Spleen (tissue), 11 donors: ENCODE measurements at regions not wholly inside any gene's neighbourhood (a gene's known extent, or its start where the extent isn't known, plus 50 kb on each side); places are given as distances from the start of the nearest gene placed in this dataset.

Experiments used
- DNase-seq: peaks from one replicate; pipeline ENCODE4 v3.0.0-alpha.2; 2020
- H3K27ac ChIP-seq, 8 donors: fragments of 200-600 bp; sonication (generic) in 7 of 8; 1 replicate in 4 of 8; 2 replicates in 4 of 8; pipeline versions ENCODE4 v1.5.0 to v1.8.0; 2016 to 2021; ENCODE audit warnings: inconsistent platforms in 4 of 8, mild to moderate bottlenecking in 4 of 8, moderate library complexity in 1 of 8
- H3K27me3 ChIP-seq, 7 donors: fragments of 200-600 bp; sonication (generic) in 6 of 7; replicated peaks in 1 of 7; 1 replicate in 4 of 7; 2 replicates in 3 of 7; pipeline versions ENCODE4 v1.5.0 to v1.8.0; 2016 to 2021; ENCODE audit warnings: inconsistent platforms in 3 of 7, mild to moderate bottlenecking in 1 of 7
- H3K36me3 ChIP-seq, 6 donors: fragments of 200-600 bp; sonication (generic) in 5 of 6; 1 replicate in 4 of 6; 2 replicates in 2 of 6; pipeline versions ENCODE4 v1.5.0 to v1.8.0; 2016 to 2021; ENCODE audit warnings: inconsistent platforms in 2 of 6
- H3K4me1 ChIP-seq, 6 donors: fragments of 200-600 bp; sonication (generic) in 5 of 6; 1 replicate in 3 of 6; 2 replicates in 3 of 6; pipeline versions ENCODE4 v1.5.0 to v1.8.0; 2016 to 2021; ENCODE audit warnings: inconsistent platforms in 3 of 6
- H3K4me3 ChIP-seq, 8 donors: fragments of 200-600 bp; sonication (generic) in 7 of 8; 1 replicate in 4 of 8; 2 replicates in 4 of 8; pipeline versions ENCODE4 v1.5.0 to v1.8.0; 2016 to 2021; ENCODE audit warnings: inconsistent platforms in 4 of 8, mild to moderate bottlenecking in 4 of 8, moderate library complexity in 2 of 8
- H3K9me3 ChIP-seq, 8 donors: fragments of 200-600 bp; sonication (generic) in 7 of 8; 1 replicate in 4 of 8; 2 replicates in 4 of 8; pipeline versions ENCODE4 v1.5.0 to v1.8.0; 2016 to 2021; ENCODE audit warnings: inconsistent platforms in 4 of 8
- CTCF ChIP-seq, 11 experiments: fragments of 200-600 bp in 7 of 11; fragments of 450-650 bp in 4 of 11; sonication (generic) in 4 of 11; IDR thresholded peaks in 8 of 11; conservative IDR thresholded peaks in 3 of 11; 1 replicate in 7 of 11; 2 replicates in 4 of 11; pipeline versions ENCODE4 v1.4.0 to v1.8.0; 2016 to 2021; ENCODE audit warnings: antibody characterized with exemption in 11 of 11, inconsistent platforms in 4 of 11, mild to moderate bottlenecking in 1 of 11
- POLR2A ChIP-seq, 3 donors: fragments of 450-650 bp; IDR thresholded peaks; one replicate each; pipeline ENCODE4 v1.5.1; 2017; ENCODE audit warnings: antibody characterized with exemption in 3 of 3, mild to moderate bottlenecking in 1 of 3
- POLR2AphosphoS5 ChIP-seq, 3 donors: sonication (generic); formaldehyde crosslinking; IDR thresholded peaks; one replicate each; pipeline ENCODE4 v1.5.1; 2017; ENCODE audit warnings: antibody characterized with exemption in 3 of 3
- WGBS, 5 donors: extraction: QIAGEN DNeasy Blood & Tissue Kit in 3 of 5; methylation state at CpG; one replicate each; pipeline versions ENCODE4 v1.1.5 to v1.1.7; 2013 to 2018; 5-methylcytosine and 5-hydroxymethylcytosine counted together
- intact Hi-C: fragments of 100-400 bp; cut with DNase I; formaldehyde crosslinking; loops from one replicate; pipeline ENCODE4 v1.15.0; 2023; ENCODE audit warnings: low total_unique reads
- donor health status: healthy with polysubstance abuse.
- donor health status: DM: no; HTN: no; CAD: no; lungs with moderate emphysema.
- donor health status: DM: no; HTN: no; CAD: no.
- donor health status: Bipolar disorder and iron deficiency.
- donor health status: healthy.
- donor health status: DM: no; HTN: no; CAD: no.
- donor health status: DM: yes; HTN: yes; CAD: no.

- Histone ChIP-seq H3K4me1 (no peaks in the 10 kb centered on the region), H3K4me3 (no peak overlapping the region), H3K36me3 (no peaks in the 10 kb centered on the region), H3K27me3 (no peaks in the 10 kb centered on the region), H3K27ac (no peak overlapping the region), H3K9me3 (no peaks in the 10 kb centered on the region)
- intact Hi-C loops, result no loop called here
- WGBS, 5 donors, result 82 to 93% (median 88%) methylated on average over 4 of the region's 4 CpGs
- no peak for DNase-seq
- no peak for TF ChIP-seq POLR2AphosphoS5 (IDR thresholded peaks at IDR 0.05)
Measured at GRCh38 chr14:87000081-87000480, 992.9 kb downstream of the GALC start.

- H3K27me3 ChIP-seq, result no peaks in the 10 kb centered on the region
- no peaks in the 10 kb centered on the region for H3K9me3 ChIP-seq
- no peaks in the 10 kb centered on the region for H3K4me1 ChIP-seq
- intact Hi-C loops, result no loop called here
- no peak overlapping the region for H3K4me3 ChIP-seq
- H3K36me3 ChIP-seq, result no peaks in the 10 kb centered on the region
- TF ChIP-seq CTCF (IDR thresholded peaks at IDR 0.05 in 8 of 11, conservative IDR thresholded peaks at IDR 0.05 in 3 of 11), result no peak
- no peak for DNase-seq
- H3K27ac ChIP-seq, result no peak overlapping the region
- 83 to 89% (median 89%) methylated on average over 3 of the region's 3 CpGs for WGBS, 5 donors
Measured at GRCh38 chr14:86999036-86999435, 993.9 kb downstream of the GALC start.

GRCh38 chr14:86997271-86997670 lies 995.7 kb downstream of the GALC start:
- no peaks in the 10 kb centered on the region for H3K36me3 ChIP-seq
- no peak overlapping the region for H3K27ac ChIP-seq
- no peaks in the 10 kb centered on the region for H3K4me1 ChIP-seq
- TF ChIP-seq POLR2AphosphoS5 (IDR thresholded peaks at IDR 0.05) (no peak), CTCF (IDR thresholded peaks at IDR 0.05 in 8 of 11, conservative IDR thresholded peaks at IDR 0.05 in 3 of 11) (no peak), POLR2A (IDR thresholded peaks at IDR 0.05) (no peak)
- no peak for DNase-seq
- no peak overlapping the region for H3K4me3 ChIP-seq
- peaks cover 0 to 10% (median 0%) of the 10 kb centered on the region in 8 donors for H3K9me3 ChIP-seq
- no peaks in the 10 kb centered on the region for H3K27me3 ChIP-seq
- intact Hi-C loops, result no loop called here
- 64 to 93% (median 79%) methylated on average over 2 of the region's 2 CpGs for WGBS, 5 donors

- no peaks in the 10 kb centered on the region for H3K36me3 ChIP-seq
Measured at GRCh38 chr14:86990396-86990795, 1002.6 kb downstream of the GALC start.

GRCh38 chr14:86989285-86989684 lies 1003.7 kb downstream of the GALC start:
- Histone ChIP-seq H3K4me3 (no peak overlapping the region), H3K36me3 (no peaks in the 10 kb centered on the region), H3K27me3 (no peaks in the 10 kb centered on the region), H3K4me1 (no peaks in the 10 kb centered on the region), H3K27ac (no peak overlapping the region), H3K9me3 (peaks cover 0 to 16% (median 0%) of the 10 kb centered on the region in 8 donors)
- no peak for DNase-seq
- TF ChIP-seq POLR2A (IDR thresholded peaks at IDR 0.05) (no peak), CTCF (IDR thresholded peaks at IDR 0.05 in 8 of 11, conservative IDR thresholded peaks at IDR 0.05 in 3 of 11) (no peak), POLR2AphosphoS5 (IDR thresholded peaks at IDR 0.05) (no peak)
- WGBS, 5 donors, result 76 to 94% (median 83%) methylated on average over 1 of the region's 1 CpG
- intact Hi-C loops, result no loop called here

More at GRCh38 chr14:86990396-86990795, 1002.6 kb downstream of the GALC start:
- TF ChIP-seq POLR2A (IDR thresholded peaks at IDR 0.05), result no peak
- intact Hi-C loops, result no loop called here
- Histone ChIP-seq H3K9me3 (peaks cover 0 to 16% (median 0%) of the 10 kb centered on the region in 8 donors), H3K4me1 (no peaks in the 10 kb centered on the region), H3K27ac (no peak overlapping the region), H3K27me3 (no peaks in the 10 kb centered on the region), H3K4me3 (no peak overlapping the region)
- no peak for DNase-seq
- WGBS, 5 donors, result 69 to 86% (median 72%) methylated on average over 2 of the region's 2 CpGs
